IMR-90 (cell line): ENCODE measurements at regions not wholly inside any gene's neighbourhood (a gene's known extent, or its start where the extent isn't known, plus 50 kb on each side); places are given as distances from the start of the nearest gene placed in this dataset.

Experiments used
- ATAC-seq: fragments of 200-7000 bp; cut with Tn5 transposase; 2 replicates; pipeline ENCODE4 v1.9.1; 2020; ENCODE audit warnings: low read depth, mild to moderate bottlenecking, moderate library complexity
- BruUV-seq: library from RNA; stranded (reverse); fragments of 400-500 nt; replicated peaks from 2 replicates; lab custom pipeline; 2021; lab: Mats Ljungman, UMichigan
- CTCF ChIA-PET: fragments of 300-600 bp; formaldehyde crosslinking; extraction: SDS; loops from one replicate; lab custom pipeline; 2021; ENCODE audit warnings: antibody characterized with exemption; lab: Yijun Ruan, JAX
- POLR2A ChIA-PET: fragments of 300-600 bp; sonication (Branson Sonifier 250); formaldehyde crosslinking; loops from one replicate; lab custom pipeline; 2022; ENCODE audit warnings: antibody characterized with exemption; ENCODE audit not compliant: unreplicated experiment; lab: Charles Lee
- DNase-seq: peaks from one replicate; pipeline ENCODE4 v3.0.0; 2013
- H2AFZ ChIP-seq: replicated peaks from 2 replicates; pipeline ENCODE3; 2013; ENCODE audit warnings: low read length, mild to moderate bottlenecking; ENCODE audit not compliant: poor library complexity
- H2AK5ac ChIP-seq: 2 replicates; pipeline ENCODE4 v1.6.1; 2013; ENCODE audit warnings: low read depth, low read length, inconsistent platforms
- H2AK9ac ChIP-seq: replicated peaks from 2 replicates; pipeline ENCODE3; 2013; ENCODE audit warnings: mild to moderate bottlenecking, low read depth, low read length, moderate library complexity; ENCODE audit not compliant: poor library complexity
- H2BK120ac ChIP-seq: 2 replicates; pipeline ENCODE4 v1.6.1; 2013; ENCODE audit warnings: low read depth, low read length, inconsistent platforms
- H2BK15ac ChIP-seq: 3 replicates; pipeline ENCODE4 v1.6.1; 2013; ENCODE audit warnings: low read depth, low read length, inconsistent platforms
- H2BK20ac ChIP-seq: 2 replicates; pipeline ENCODE4 v1.6.1; 2013; ENCODE audit warnings: low read depth, mild to moderate bottlenecking, inconsistent platforms, low read length, moderate library complexity
- H2BK5ac ChIP-seq: 2 replicates; pipeline ENCODE4 v1.6.1; 2013; ENCODE audit warnings: mild to moderate bottlenecking, low read depth, low read length, inconsistent platforms; ENCODE audit not compliant: poor library complexity, severe bottlenecking
- H3K14ac ChIP-seq: replicated peaks from 2 replicates; pipeline ENCODE4 v1.6.1; 2013; ENCODE audit warnings: low read depth, low read length, inconsistent platforms
- H3K18ac ChIP-seq: 2 replicates; pipeline ENCODE4 v1.6.1; 2013; ENCODE audit warnings: low read depth, low read length, control low read depth
- H3K23ac ChIP-seq: 2 replicates; pipeline ENCODE4 v1.6.1; 2013; ENCODE audit warnings: low read depth, low read length, inconsistent platforms
- H3K27ac ChIP-seq: 2 replicates; pipeline ENCODE4 v1.5.1; 2013; ENCODE audit warnings: mild to moderate bottlenecking, control low read depth, low read length; ENCODE audit not compliant: insufficient read depth
- H3K27me3 ChIP-seq: 2 replicates; pipeline ENCODE4 v1.6.1; 2013; ENCODE audit warnings: low read length; ENCODE audit not compliant: control insufficient read depth, insufficient read depth
- H3K36me3 ChIP-seq: 2 replicates; pipeline ENCODE4 v1.6.1; 2013; ENCODE audit warnings: low read length, mixed read lengths; ENCODE audit not compliant: control insufficient read depth, insufficient read depth
- H3K4ac ChIP-seq: 2 replicates; pipeline ENCODE4 v1.6.1; 2013; ENCODE audit warnings: low read depth, low read length, inconsistent platforms
- H3K4me1 ChIP-seq: 2 replicates; pipeline ENCODE4 v1.6.1; 2013; ENCODE audit warnings: low read length, mixed read lengths; ENCODE audit not compliant: control insufficient read depth, insufficient read depth
- H3K4me2 ChIP-seq: 2 replicates; pipeline ENCODE4 v1.6.1; 2013; ENCODE audit warnings: low read depth, mild to moderate bottlenecking, control low read depth, low read length, moderate library complexity
- H3K4me3 ChIP-seq: 2 replicates; pipeline ENCODE4 v1.5.1; 2013; ENCODE audit warnings: low read depth, mild to moderate bottlenecking, control low read depth, low read length, moderate library complexity; ENCODE audit not compliant: insufficient read depth
- H3K56ac ChIP-seq: 2 replicates; pipeline ENCODE4 v1.6.1; 2013; ENCODE audit warnings: low read length, inconsistent platforms; ENCODE audit not compliant: insufficient read depth; ENCODE audit errors: extremely low read depth
- H3K79me1 ChIP-seq, 2 experiments: 2 replicates each; pipeline ENCODE4 v1.6.1; 2013; ENCODE audit warnings: low read length in 2 of 2, inconsistent platforms in 1 of 2, low read depth in 1 of 2
- H3K9ac ChIP-seq: 2 replicates; pipeline ENCODE4 v1.6.1; 2013; ENCODE audit warnings: low read depth, low read length, control low read depth
- H3K9me1 ChIP-seq: 2 replicates; pipeline ENCODE4 v1.6.1; 2013; ENCODE audit warnings: low read length, inconsistent platforms; ENCODE audit not compliant: insufficient read depth
- H3K9me3 ChIP-seq: 2 replicates; pipeline ENCODE4 v1.6.1; 2013; ENCODE audit warnings: low read length; ENCODE audit not compliant: control insufficient read depth, insufficient read depth
- H4K20me1 ChIP-seq: 2 replicates; pipeline ENCODE4 v1.6.1; 2013; ENCODE audit warnings: low read length, inconsistent platforms; ENCODE audit not compliant: insufficient read depth
- H4K5ac ChIP-seq: 2 replicates; pipeline ENCODE4 v1.6.1; 2013; ENCODE audit warnings: mild to moderate bottlenecking, low read depth, low read length, control low read depth
- H4K8ac ChIP-seq, 2 experiments: 2 replicates each; pipeline ENCODE4 v1.6.1; 2013; ENCODE audit warnings: low read depth in 2 of 2, low read length in 2 of 2, control low read depth in 1 of 2, inconsistent platforms in 1 of 2
- H4K91ac ChIP-seq: 2 replicates; pipeline ENCODE4 v1.6.1; 2013; ENCODE audit warnings: low read depth, low read length, inconsistent platforms; ENCODE audit not compliant: insufficient read depth
- CEBPB ChIP-seq: IDR thresholded peaks from 2 replicates; pipeline ENCODE4 v1.6.1; 2012; ENCODE audit warnings: low read depth, low read length, improper control_type of control experiment
- FOS ChIP-seq: fragments of 150-350 bp; IDR thresholded peaks from 2 replicates; pipeline ENCODE4 v1.6.1; 2016; ENCODE audit warnings: low read depth, low read length
- MAFK ChIP-seq: IDR thresholded peaks from 2 replicates; pipeline ENCODE4 v1.6.1; 2012; ENCODE audit warnings: low read depth, low read length, improper control_type of control experiment
- MAZ ChIP-seq: IDR thresholded peaks from 2 replicates; pipeline ENCODE4 v1.6.1; 2012; ENCODE audit warnings: low read depth, mild to moderate bottlenecking, low read length, improper control_type of control experiment, moderate library complexity, borderline replicate concordance
- MXI1 ChIP-seq: IDR thresholded peaks from 2 replicates; pipeline ENCODE4 v1.6.1; 2012; ENCODE audit warnings: low read depth, mild to moderate bottlenecking, low read length, moderate library complexity, borderline replicate concordance
- NFE2L2 ChIP-seq: fragments of 150-350 bp; IDR thresholded peaks from 2 replicates; pipeline ENCODE4 v1.6.1; 2016; ENCODE audit warnings: low read depth, mild to moderate bottlenecking, low read length
- RCOR1 ChIP-seq: IDR thresholded peaks from 2 replicates; pipeline ENCODE4 v1.6.1; 2012; ENCODE audit warnings: mild to moderate bottlenecking, low read length, improper control_type of control experiment; ENCODE audit not compliant: insufficient replicate concordance
- SMC3 ChIP-seq: fragments of 150-350 bp; IDR thresholded peaks from 2 replicates; pipeline ENCODE4 v1.6.1; 2016; ENCODE audit warnings: low read depth, mild to moderate bottlenecking, antibody characterized with exemption, low read length, moderate library complexity
- WGBS, 2 experiments: methylation state at CpG; one replicate each; pipeline versions ENCODE4 v1.1.5 to v1.1.7; 2013; ENCODE audit warnings: missing lambda C conversion rate in 2 of 2; ENCODE audit not compliant: insufficient read length in 1 of 2; ENCODE audit errors: extremely low coverage in 2 of 2; 5-methylcytosine and 5-hydroxymethylcytosine counted together
- dilution Hi-C: fragments of 300-500 bp; cut with HindIII; formaldehyde crosslinking; loops from one replicate; pipeline ENCODE4 v1.14.3; 2018; ENCODE audit warnings: low sequenced_read_pairs; ENCODE audit not compliant: unreplicated experiment
- in situ Hi-C: fragments of 300-500 bp; cut with MboI; formaldehyde crosslinking; loops from 3 replicates; pipeline ENCODE4 v1.14.3; 2019; ENCODE audit warnings: low sequenced_read_pairs, inconsistent platforms, mixed read lengths
- intact Hi-C: fragments of 100-400 bp; cut with micrococcal nuclease; formaldehyde crosslinking; loops from 2 replicates; pipeline ENCODE4 v1.10.0; 2022
- TF ChIP-seq, protein P1 (sequence below): fragments of 150-350 bp; IDR thresholded peaks from 2 replicates; pipeline ENCODE4 v1.6.1; 2016; ENCODE audit warnings: low read depth, mild to moderate bottlenecking, low read length, moderate library complexity, borderline replicate concordance
- TF ChIP-seq, protein P2 (sequence below): fragments of 150-350 bp; IDR thresholded peaks from 2 replicates; pipeline ENCODE4 v1.6.1; 2017; ENCODE audit warnings: mild to moderate bottlenecking, antibody characterized with exemption, low read length, low read depth

DNA sequence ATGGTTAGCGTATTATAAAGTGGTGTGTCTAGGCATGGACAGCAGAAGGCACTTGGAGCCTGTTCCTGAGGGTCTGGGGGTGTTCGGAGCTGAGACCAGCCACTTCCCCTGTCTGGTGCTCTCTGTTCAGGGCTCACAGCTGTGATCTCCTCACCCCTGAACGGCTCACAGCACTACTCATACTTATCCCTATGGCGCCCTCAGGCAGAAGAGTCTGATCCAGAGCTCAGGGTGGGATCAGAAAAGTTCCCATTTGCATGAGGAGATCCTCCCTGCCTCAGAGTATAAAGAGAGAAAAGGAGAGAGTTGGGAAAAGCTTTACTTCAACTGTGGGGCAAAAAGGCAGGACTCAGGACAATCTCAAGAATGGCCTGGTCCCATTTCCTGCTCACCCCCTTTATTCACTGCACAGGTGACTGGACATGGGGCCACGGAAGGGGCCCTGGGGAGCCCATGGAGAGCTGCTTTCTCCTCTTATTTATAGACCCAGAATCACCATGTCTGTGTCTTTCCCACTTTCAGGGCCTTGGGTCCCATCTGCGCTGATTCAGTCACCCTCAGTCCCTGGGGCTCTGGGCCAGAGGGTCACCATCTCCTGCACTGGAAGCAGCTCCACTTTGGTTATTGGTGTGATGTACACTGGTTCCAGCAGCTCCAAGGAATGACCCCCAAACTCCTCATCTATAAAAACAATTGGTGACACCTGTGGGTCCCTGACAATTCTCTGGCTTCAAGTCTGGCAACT lies 97.0 kb upstream of the TOP3B start:
- Histone ChIP-seq H2AK9ac (no peak overlapping the region), H3K27ac (no peak overlapping the region), H3K4me3 (no peak overlapping the region), H3K9me1 (peaks cover 13% of the 10 kb centered on the region; the same call in 1 of the 2 replicates), H4K8ac (no peak overlapping the region), H3K4me2 (no peak overlapping the region), H3K56ac (no peak overlapping the region), H2AFZ (no peak overlapping the region), H2BK120ac (no peak overlapping the region), H3K14ac (no peak overlapping the region), H3K23ac (no peak overlapping the region), H3K4ac (no peak overlapping the region), H2BK5ac (no peak overlapping the region), H3K27me3 (peaks cover 16% of the 10 kb centered on the region), H3K9me3 (no peaks in the 10 kb centered on the region), H4K5ac (no peak overlapping the region), H2AK5ac (no peak overlapping the region), H3K79me1 (no peaks in the 10 kb centered on the region), H3K18ac (no peak overlapping the region), H2BK20ac (no peak overlapping the region), H4K91ac (no peak overlapping the region), H3K4me1 (peaks cover 9% of the 10 kb centered on the region; the same call in 1 of the 2 replicates), H2BK15ac (no peak overlapping the region), H3K36me3 (no peaks in the 10 kb centered on the region), H3K9ac (no peak overlapping the region), H4K20me1 (no peaks in the 10 kb centered on the region)
- intact Hi-C loops: no loop called here
- DNase-seq (no peak), ATAC-seq (no peak)
- CTCF ChIA-PET: interaction anchor here (1.1 kb wide), 1 partner anchor 32 kb away, joined by 3 read pairs; no protein-coding TSS in a partner anchor
- BruUV-seq: no TSS peak
- POLR2A ChIA-PET: no interaction called here
- dilution Hi-C loops: no loop called here
- TF ChIP-seq MAFK (no peak), MAZ (no peak), CEBPB (no peak), RCOR1 (no peak), SMC3 (no peak), NFE2L2 (no peak), FOS (no peak), MXI1 (no peak)
- TF ChIP-seq, protein P1, sequence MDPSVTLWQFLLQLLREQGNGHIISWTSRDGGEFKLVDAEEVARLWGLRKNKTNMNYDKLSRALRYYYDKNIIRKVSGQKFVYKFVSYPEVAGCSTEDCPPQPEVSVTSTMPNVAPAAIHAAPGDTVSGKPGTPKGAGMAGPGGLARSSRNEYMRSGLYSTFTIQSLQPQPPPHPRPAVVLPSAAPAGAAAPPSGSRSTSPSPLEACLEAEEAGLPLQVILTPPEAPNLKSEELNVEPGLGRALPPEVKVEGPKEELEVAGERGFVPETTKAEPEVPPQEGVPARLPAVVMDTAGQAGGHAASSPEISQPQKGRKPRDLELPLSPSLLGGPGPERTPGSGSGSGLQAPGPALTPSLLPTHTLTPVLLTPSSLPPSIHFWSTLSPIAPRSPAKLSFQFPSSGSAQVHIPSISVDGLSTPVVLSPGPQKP: no peak
- TF ChIP-seq, protein P2, sequence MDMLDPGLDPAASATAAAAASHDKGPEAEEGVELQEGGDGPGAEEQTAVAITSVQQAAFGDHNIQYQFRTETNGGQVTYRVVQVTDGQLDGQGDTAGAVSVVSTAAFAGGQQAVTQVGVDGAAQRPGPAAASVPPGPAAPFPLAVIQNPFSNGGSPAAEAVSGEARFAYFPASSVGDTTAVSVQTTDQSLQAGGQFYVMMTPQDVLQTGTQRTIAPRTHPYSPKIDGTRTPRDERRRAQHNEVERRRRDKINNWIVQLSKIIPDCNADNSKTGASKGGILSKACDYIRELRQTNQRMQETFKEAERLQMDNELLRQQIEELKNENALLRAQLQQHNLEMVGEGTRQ: no peak
- in situ Hi-C loops: no loop called here
- WGBS, 2 experiments: no CpG with 5 or more reads among the region's 6 CpGs
